HEK293T (cell line): ENCODE measurements at regions not wholly inside any gene's neighbourhood (a gene's known extent, or its start where the extent isn't known, plus 50 kb on each side); places are given as distances from the start of the nearest gene placed in this dataset.

ENCODE experiments used
- BHLHE40 ChIP-seq: fragments of 450-650 bp; IDR thresholded peaks from 2 replicates; pipeline ENCODE4 v1.6.1; 2016; ENCODE audit warnings: mild to moderate bottlenecking, moderate library complexity, borderline replicate concordance
- ELF4 ChIP-seq: fragments of 450-650 bp; IDR thresholded peaks from 2 replicates; pipeline ENCODE4 v1.6.1; 2017; ENCODE audit warnings: antibody characterized with exemption
- FOXA1 ChIP-seq: fragments of 450-650 bp; IDR thresholded peaks from 2 replicates; pipeline ENCODE4 v1.6.1; 2016; ENCODE audit warnings: mild to moderate bottlenecking
- FOXK2 ChIP-seq: fragments of 450-650 bp; IDR thresholded peaks from 2 replicates; pipeline ENCODE4 v1.6.1; 2016; ENCODE audit warnings: mild to moderate bottlenecking
- FOXM1 ChIP-seq: fragments of 450-650 bp; IDR thresholded peaks from 2 replicates; pipeline ENCODE4 v1.6.1; 2017; ENCODE audit warnings: mild to moderate bottlenecking, borderline replicate concordance
- HDGF ChIP-seq: fragments of 450-650 bp; IDR thresholded peaks from 2 replicates; pipeline ENCODE4 v1.6.1; 2017; ENCODE audit warnings: antibody characterized with exemption, borderline replicate concordance
- NFRKB ChIP-seq: fragments of 450-650 bp; IDR thresholded peaks from 2 replicates; pipeline ENCODE4 v1.6.1; 2016; ENCODE audit warnings: mild to moderate bottlenecking, moderate library complexity
- PKNOX1 ChIP-seq: fragments of 450-650 bp; IDR thresholded peaks from 2 replicates; pipeline ENCODE4 v1.6.1; 2016
- SP1 ChIP-seq: fragments of 450-650 bp; IDR thresholded peaks from 2 replicates; pipeline ENCODE4 v1.6.1; 2017
- SUZ12 ChIP-seq: fragments of 450-650 bp; IDR thresholded peaks from 2 replicates; pipeline ENCODE4 v1.6.1; 2016; ENCODE audit warnings: mild to moderate bottlenecking
- TARDBP ChIP-seq: fragments of 450-650 bp; IDR thresholded peaks from 2 replicates; pipeline ENCODE4 v1.6.1; 2016
- ZNF384 ChIP-seq: fragments of 450-650 bp; IDR thresholded peaks from 2 replicates; pipeline ENCODE4 v1.6.1; 2016

GRCh38 chr1:192950926-192951325 is 108.2 kb downstream of the UCHL5 start:
- TF ChIP-seq BHLHE40 = no peak
- no peak for TF ChIP-seq FOXK2
- no peak for TF ChIP-seq FOXA1
- no peak for TF ChIP-seq FOXM1
- no peak for TF ChIP-seq PKNOX1
- TF ChIP-seq TARDBP = no peak
- TF ChIP-seq SP1 = no peak
- no peak for TF ChIP-seq SUZ12
- TF ChIP-seq ELF4 = no peak
- no peak for TF ChIP-seq NFRKB
- no peak for TF ChIP-seq ZNF384
- TF ChIP-seq HDGF = no peak
